Hematopoietic multipotent progenitor cell treated with erythropoietin and hydrocortisone succinate and interleukin-3 and kit ligand, for 6 days (in vitro differentiated cells): ENCODE measurements at regions not wholly inside any gene's neighbourhood (a gene's known extent, or its start where the extent isn't known, plus 50 kb on each side); places are given as distances from the start of the nearest gene placed in this dataset.
"Not testable (repeated sequence)": the region's sequence is repeated elsewhere in the genome, so short reads cannot be mapped to it uniquely, and the experiment has no call there.

Experiments used
- DNase-seq: peaks from one replicate; pipeline ENCODE4 v3.0.0-alpha.2; 2015

GRCh38 chrX:3504916-3505315, 158.5 kb upstream of the MXRA5 start:
- DNase-seq: no peak

- no peak for DNase-seq
Measured at GRCh38 chrX:3501833-3502535, 155.5 kb upstream of the MXRA5 start.

- not testable (repeated sequence) for DNase-seq
Measured at GRCh38 chrX:3495836-3496769, 149.7 kb upstream of the MXRA5 start.

GRCh38 chrX:3493605-3494004, 147.2 kb upstream of the MXRA5 start:
- DNase-seq: no peak

GRCh38 chrX:3485727-3486126, 139.3 kb upstream of the MXRA5 start:
- DNase-seq: no peak

- no peak for DNase-seq
Measured at GRCh38 chrX:3479026-3479425, 132.6 kb upstream of the MXRA5 start.

- no peak for DNase-seq
Measured at GRCh38 chrX:3476973-3477372, 130.5 kb upstream of the MXRA5 start.

GRCh38 chrX:3470211-3470679, 123.8 kb upstream of the MXRA5 start:
- not testable (repeated sequence) for DNase-seq

- DNase-seq: no peak
Measured at GRCh38 chrX:3468031-3468430, 121.6 kb upstream of the MXRA5 start.

GRCh38 chrX:3465017-3465416, 118.6 kb upstream of the MXRA5 start:
- no peak for DNase-seq

GRCh38 chrX:3462166-3462508, 115.7 kb upstream of the MXRA5 start:
- DNase-seq: no peak

- no peak for DNase-seq
Measured at GRCh38 chrX:3461397-3462165, 115.1 kb upstream of the MXRA5 start.

GRCh38 chrX:3455796-3456195, 109.3 kb upstream of the MXRA5 start:
- DNase-seq: no peak

GRCh38 chrX:3451571-3451970, 105.1 kb upstream of the MXRA5 start:
- no peak for DNase-seq

GRCh38 chrX:3450881-3451570, 104.6 kb upstream of the MXRA5 start:
- no peak for DNase-seq

GRCh38 chrX:3449287-3449686, 102.8 kb upstream of the MXRA5 start:
- no peak for DNase-seq

- no peak for DNase-seq
Measured at GRCh38 chrX:3448563-3448962, 102.1 kb upstream of the MXRA5 start.

GRCh38 chrX:3445806-3446490, 99.5 kb upstream of the MXRA5 start:
- DNase-seq: no peak

- no peak for DNase-seq
Measured at GRCh38 chrX:3443184-3443583, 96.7 kb upstream of the MXRA5 start.

GRCh38 chrX:3442691-3443090, 96.2 kb upstream of the MXRA5 start:
- no peak for DNase-seq

- DNase-seq: no peak
Measured at GRCh38 chrX:3440981-3441380, 94.5 kb upstream of the MXRA5 start.

GRCh38 chrX:3435916-3436315, 89.5 kb upstream of the MXRA5 start:
- DNase-seq: not testable (repeated sequence)
